C4-2B (cell line): ENCODE measurements at regions not wholly inside any gene's neighbourhood (a gene's known extent, or its start where the extent isn't known, plus 50 kb on each side); places are given as distances from the start of the nearest gene placed in this dataset.

Experiments
- CTCF ChIP-seq: fragments of 450-650 bp; conservative IDR thresholded peaks from 2 replicates; pipeline ENCODE4 v1.5.1; 2017; ENCODE audit warnings: mild to moderate bottlenecking
- ZFX ChIP-seq: fragments of 450-650 bp; IDR thresholded peaks from 2 replicates; pipeline ENCODE4 v1.6.1; 2017

GRCh38 chr3:99344216-99344615, 294.2 kb upstream of the COL8A1 start:
- TF ChIP-seq CTCF (no peak), ZFX (no peak)
